AG20443 (cell line): ENCODE measurements at regions not wholly inside any gene's neighbourhood (a gene's known extent, or its start where the extent isn't known, plus 50 kb on each side); places are given as distances from the start of the nearest gene placed in this dataset.
"Not testable (repeated sequence)": the region's sequence is repeated elsewhere in the genome, so short reads cannot be mapped to it uniquely, and the experiment has no call there.

Source experiments
- DNase-seq: peaks from one replicate; pipeline ENCODE4 v3.0.0; 2012; ENCODE audit warnings: low spot score, mixed read lengths

- no peak for DNase-seq
These were observed 186.2 kb upstream of the GCFC2 start for GRCh38 chr2:75896779-75897366.

- no peak for DNase-seq
These were observed 183.5 kb upstream of the GCFC2 start for GRCh38 chr2:75894170-75894569.

- no peak for DNase-seq
These were observed 181.8 kb upstream of the GCFC2 start for GRCh38 chr2:75892490-75892889.

GRCh38 chr2:75882530-75882929 lies 171.8 kb upstream of the GCFC2 start:
- DNase-seq = no peak

GRCh38 chr2:75875606-75876005 lies 164.9 kb upstream of the GCFC2 start:
- DNase-seq = not testable (repeated sequence)

GRCh38 chr2:75871762-75872614 lies 161.3 kb upstream of the GCFC2 start:
- DNase-seq = not testable (repeated sequence)

- no peak for DNase-seq
These were observed 160.0 kb upstream of the GCFC2 start for GRCh38 chr2:75870651-75871137.

GRCh38 chr2:75870133-75870532 lies 159.4 kb upstream of the GCFC2 start:
- no peak for DNase-seq

GRCh38 chr2:75865702-75866101 lies 155.0 kb upstream of the GCFC2 start:
- no peak for DNase-seq

GRCh38 chr2:75865083-75865482 lies 154.4 kb upstream of the GCFC2 start:
- DNase-seq = no peak

- no peak for DNase-seq
These were observed 151.8 kb upstream of the GCFC2 start for GRCh38 chr2:75862547-75862946.

- DNase-seq = no peak
These were observed 142.7 kb upstream of the GCFC2 start for GRCh38 chr2:75853436-75853835.

- DNase-seq = no peak
These were observed 141.9 kb upstream of the GCFC2 start for GRCh38 chr2:75852639-75853038.

- no peak for DNase-seq
These were observed 136.0 kb upstream of the GCFC2 start for GRCh38 chr2:75846683-75847190.

GRCh38 chr2:75844651-75845050 lies 133.9 kb upstream of the GCFC2 start:
- no peak for DNase-seq

GRCh38 chr2:75834588-75834987 lies 123.9 kb upstream of the GCFC2 start:
- DNase-seq = not testable (repeated sequence)

- no peak for DNase-seq
These were observed 122.7 kb upstream of the GCFC2 start for GRCh38 chr2:75833386-75833785.

GRCh38 chr2:75828826-75829225 lies 118.1 kb upstream of the GCFC2 start:
- DNase-seq = no peak

GRCh38 chr2:75823515-75823914 lies 112.8 kb upstream of the GCFC2 start:
- DNase-seq = not testable (repeated sequence)

GRCh38 chr2:75822336-75822735 lies 111.6 kb upstream of the GCFC2 start:
- DNase-seq = no peak

GRCh38 chr2:75820693-75821092 lies 110.0 kb upstream of the GCFC2 start:
- no peak for DNase-seq

GRCh38 chr2:75810611-75811330 lies 100.1 kb upstream of the GCFC2 start:
- DNase-seq = no peak
